HepG2 (cell line): ENCODE measurements at regions not wholly inside any gene's neighbourhood (a gene's known extent, or its start where the extent isn't known, plus 50 kb on each side); places are given as distances from the start of the nearest gene placed in this dataset.

Experiments used
- ATAC-seq: fragments of 200-7000 bp; cut with Tn5 transposase; 3 replicates; pipeline ENCODE4 v1.9.1; 2020; ENCODE audit warnings: mild to moderate bottlenecking, moderate library complexity
- BruUV-seq: library from RNA; stranded (reverse); fragments of 400-500 nt; replicated peaks from 2 replicates; lab custom pipeline; 2021; lab: Mats Ljungman, UMichigan
- CTCF ChIA-PET: fragments of 300-600 bp; formaldehyde crosslinking; extraction: SDS; loops from one replicate; lab custom pipeline; 2021; ENCODE audit warnings: low total read pairs, inconsistent platforms, low intra/inter-chr PET ratio; lab: Yijun Ruan, JAX
- POLR2A ChIA-PET: fragments of 350-600 bp; sonication (Branson Sonifier 250); formaldehyde crosslinking; loops from one replicate; lab custom pipeline; 2020; ENCODE audit warnings: antibody characterized with exemption, inconsistent platforms; lab: Yijun Ruan, JAX
- DNase-seq: peaks from one replicate; pipeline ENCODE4 v3.0.0-alpha.2; 2015; ENCODE audit warnings: low spot score
- FAIRE-seq: peaks from 3 replicates; lab custom pipeline; 2011; peaks lifted over from hg19 to GRCh38; lab: Jason Lieb, UNC
- H2AFZ ChIP-seq: one replicate; pipeline ENCODE4 v1.6.1; 2011; ENCODE audit warnings: low read length, inconsistent platforms
- H3K27ac ChIP-seq: fragments of 300-600 bp; 3 replicates; pipeline ENCODE4 v1.8.0; 2011; ENCODE audit warnings: mixed run types, mild to moderate bottlenecking, mixed read lengths, low read length, inconsistent platforms; ENCODE audit not compliant: insufficient read depth; ENCODE audit errors: extremely low read length
- H3K27me3 ChIP-seq, 2 experiments: fragments of 200-600 bp in 1 of 2; 2 replicates in 1 of 2; 3 replicates in 1 of 2; pipeline versions ENCODE4 v1.6.0 to v1.8.0; 2011; ENCODE audit warnings: low read length in 2 of 2, mild to moderate bottlenecking in 2 of 2, moderate library complexity in 2 of 2, inconsistent platforms in 1 of 2; ENCODE audit not compliant: insufficient read depth in 2 of 2, control insufficient read depth in 1 of 2
- H3K36me3 ChIP-seq, 2 experiments: fragments of 200-600 bp in 1 of 2; replicated peaks in 1 of 2; 2 replicates in 1 of 2; 3 replicates in 1 of 2; pipeline versions ENCODE4 v1.5.1 to v1.8.0; 2011; ENCODE audit warnings: low read length in 2 of 2, inconsistent platforms in 1 of 2; ENCODE audit not compliant: insufficient read depth in 2 of 2, control insufficient read depth in 1 of 2
- H3K4me1 ChIP-seq: 2 replicates; pipeline ENCODE4 v1.5.1; 2012; ENCODE audit warnings: low read length, inconsistent platforms; ENCODE audit not compliant: insufficient read depth
- H3K4me2 ChIP-seq: 2 replicates; pipeline ENCODE4 v1.6.0; 2011; ENCODE audit warnings: low read depth, low read length, inconsistent platforms
- H3K4me3 ChIP-seq, 3 experiments: fragments of 200-600 bp in 1 of 3; sonication (generic), shearing (Covaris generic) in 1 of 3; replicated peaks in 1 of 3; 2 replicates each; pipeline ENCODE4 v1.5.1; 2011 to 2016; ENCODE audit warnings: low read length in 3 of 3, inconsistent platforms in 2 of 3, low read depth in 2 of 3, mild to moderate bottlenecking in 2 of 3, control low read depth in 1 of 3, mixed read lengths in 1 of 3; ENCODE audit not compliant: insufficient read depth in 1 of 3
- H3K79me2 ChIP-seq: one replicate; pipeline ENCODE4 v1.6.1; 2011; ENCODE audit warnings: low read length, inconsistent platforms; ENCODE audit not compliant: insufficient read depth
- H3K9ac ChIP-seq: 2 replicates; pipeline ENCODE4 v1.6.0; 2011; ENCODE audit warnings: mild to moderate bottlenecking, low read depth, low read length, inconsistent platforms; ENCODE audit not compliant: insufficient read depth
- H3K9me3 ChIP-seq: 2 replicates; pipeline ENCODE4 v1.5.1; 2012; ENCODE audit warnings: mild to moderate bottlenecking, low read length
- H4K20me1 ChIP-seq: 2 replicates; pipeline ENCODE4 v1.6.0; 2011; ENCODE audit warnings: inconsistent platforms, mild to moderate bottlenecking, low read length, moderate library complexity; ENCODE audit not compliant: insufficient read depth
- GFI1 ChIP-seq: sonication (generic); formaldehyde crosslinking; IDR thresholded peaks from 2 replicates; pipeline ENCODE4 v1.5.0; 2020; ENCODE audit warnings: missing genetic modification reagents, mild to moderate bottlenecking, borderline replicate concordance
- SMARCE1 ChIP-seq: fragments of 450-650 bp; IDR thresholded peaks from 2 replicates; pipeline ENCODE4 v1.6.1; 2017; ENCODE audit warnings: borderline replicate concordance
- XRCC5 ChIP-seq: fragments of 200-400 bp; formaldehyde crosslinking; optimal IDR thresholded peaks from 2 replicates; pipeline ENCODE3; 2017; ENCODE audit warnings: mild to moderate bottlenecking, low read length
- ZNF552 ChIP-seq: sonication (generic); formaldehyde crosslinking; IDR thresholded peaks from 2 replicates; pipeline ENCODE4 v1.9.0; 2022; ENCODE audit warnings: missing genetic modification reagents, mild to moderate bottlenecking, borderline replicate concordance
- ZNF598 ChIP-seq: sonication (generic); formaldehyde crosslinking; IDR thresholded peaks from 2 replicates; pipeline ENCODE4 v1.5.1; 2020; ENCODE audit warnings: mild to moderate bottlenecking, missing genetic modification reagents, borderline replicate concordance
- WGBS: methylation state at CpG from one replicate; pipeline ENCODE4 v1.1.6; 2017; ENCODE audit warnings: low lambda C conversion rate; 5-methylcytosine and 5-hydroxymethylcytosine counted together
- in situ Hi-C: cut with HindIII; loops from 2 replicates; pipeline ENCODE4 v1.10.0; 2017; ENCODE audit warnings: low pct_unique_long_range_greater_than_20kb; ENCODE audit not compliant: extremely low pct_ligation_motif_present
- intact Hi-C: fragments of 100-400 bp; cut with micrococcal nuclease; formaldehyde crosslinking; loops from one replicate; pipeline ENCODE4 v1.10.0; 2022; ENCODE audit not compliant: unreplicated experiment
- TF ChIP-seq, protein P1 (sequence below): sonication (generic); formaldehyde crosslinking; IDR thresholded peaks from 2 replicates; pipeline ENCODE4 v1.4.0; 2020; ENCODE audit warnings: mild to moderate bottlenecking, missing genetic modification reagents
- TF ChIP-seq, protein P2 (sequence below): sonication (generic); formaldehyde crosslinking; IDR thresholded peaks from 2 replicates; pipeline ENCODE4 v1.9.0; 2021; ENCODE audit warnings: mild to moderate bottlenecking, missing genetic modification reagents
- TF ChIP-seq, protein P3 (sequence below): sonication (generic); formaldehyde crosslinking; IDR thresholded peaks from 2 replicates; pipeline ENCODE4 v1.5.0; 2020; ENCODE audit warnings: missing genetic modification reagents

DNA sequence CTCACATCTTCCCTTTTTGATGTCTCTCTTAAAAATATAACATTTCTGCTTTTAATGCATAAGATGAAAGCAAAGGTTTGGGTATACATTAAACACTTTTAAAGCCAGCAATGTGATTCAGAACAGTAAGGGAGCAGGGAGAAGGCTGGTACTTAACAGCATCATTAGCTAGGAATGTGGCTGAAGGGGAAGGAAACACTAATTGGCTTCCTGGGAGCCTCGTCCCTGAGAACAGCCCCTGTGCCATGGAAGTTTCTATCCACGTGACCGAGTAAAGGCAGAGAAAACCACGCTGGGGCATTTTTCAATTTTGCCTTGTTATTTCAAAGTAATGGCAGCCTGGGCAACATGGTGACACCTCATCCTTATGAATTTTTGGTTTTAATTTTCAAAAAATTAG, 109.2 kb upstream of the GPC1 start:
- H3K27me3 ChIP-seq = peaks cover 39 to 82% of the 10 kb centered on the region in 2 experiments
- POLR2A ChIA-PET = no interaction called here
- H3K27ac ChIP-seq = no peak overlapping the region
- FAIRE-seq = no peak
- no peaks in the 10 kb centered on the region for H3K79me2 ChIP-seq
- no peak overlapping the region for H2AFZ ChIP-seq
- BruUV-seq = no TSS peak
- no peak for ATAC-seq
- CTCF ChIA-PET = no interaction called here
- no peaks in the 10 kb centered on the region for H3K36me3 ChIP-seq
- TF ChIP-seq XRCC5 = no peak
- no peak for TF ChIP-seq GFI1 (CRISPR knock-in tag)
- TF ChIP-seq ZNF598 (CRISPR knock-in tag) = no peak
- TF ChIP-seq, protein P1, sequence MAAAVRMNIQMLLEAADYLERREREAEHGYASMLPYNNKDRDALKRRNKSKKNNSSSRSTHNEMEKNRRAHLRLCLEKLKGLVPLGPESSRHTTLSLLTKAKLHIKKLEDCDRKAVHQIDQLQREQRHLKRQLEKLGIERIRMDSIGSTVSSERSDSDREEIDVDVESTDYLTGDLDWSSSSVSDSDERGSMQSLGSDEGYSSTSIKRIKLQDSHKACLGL (CRISPR knock-in tag) = no peak
- TF ChIP-seq, protein P2, sequence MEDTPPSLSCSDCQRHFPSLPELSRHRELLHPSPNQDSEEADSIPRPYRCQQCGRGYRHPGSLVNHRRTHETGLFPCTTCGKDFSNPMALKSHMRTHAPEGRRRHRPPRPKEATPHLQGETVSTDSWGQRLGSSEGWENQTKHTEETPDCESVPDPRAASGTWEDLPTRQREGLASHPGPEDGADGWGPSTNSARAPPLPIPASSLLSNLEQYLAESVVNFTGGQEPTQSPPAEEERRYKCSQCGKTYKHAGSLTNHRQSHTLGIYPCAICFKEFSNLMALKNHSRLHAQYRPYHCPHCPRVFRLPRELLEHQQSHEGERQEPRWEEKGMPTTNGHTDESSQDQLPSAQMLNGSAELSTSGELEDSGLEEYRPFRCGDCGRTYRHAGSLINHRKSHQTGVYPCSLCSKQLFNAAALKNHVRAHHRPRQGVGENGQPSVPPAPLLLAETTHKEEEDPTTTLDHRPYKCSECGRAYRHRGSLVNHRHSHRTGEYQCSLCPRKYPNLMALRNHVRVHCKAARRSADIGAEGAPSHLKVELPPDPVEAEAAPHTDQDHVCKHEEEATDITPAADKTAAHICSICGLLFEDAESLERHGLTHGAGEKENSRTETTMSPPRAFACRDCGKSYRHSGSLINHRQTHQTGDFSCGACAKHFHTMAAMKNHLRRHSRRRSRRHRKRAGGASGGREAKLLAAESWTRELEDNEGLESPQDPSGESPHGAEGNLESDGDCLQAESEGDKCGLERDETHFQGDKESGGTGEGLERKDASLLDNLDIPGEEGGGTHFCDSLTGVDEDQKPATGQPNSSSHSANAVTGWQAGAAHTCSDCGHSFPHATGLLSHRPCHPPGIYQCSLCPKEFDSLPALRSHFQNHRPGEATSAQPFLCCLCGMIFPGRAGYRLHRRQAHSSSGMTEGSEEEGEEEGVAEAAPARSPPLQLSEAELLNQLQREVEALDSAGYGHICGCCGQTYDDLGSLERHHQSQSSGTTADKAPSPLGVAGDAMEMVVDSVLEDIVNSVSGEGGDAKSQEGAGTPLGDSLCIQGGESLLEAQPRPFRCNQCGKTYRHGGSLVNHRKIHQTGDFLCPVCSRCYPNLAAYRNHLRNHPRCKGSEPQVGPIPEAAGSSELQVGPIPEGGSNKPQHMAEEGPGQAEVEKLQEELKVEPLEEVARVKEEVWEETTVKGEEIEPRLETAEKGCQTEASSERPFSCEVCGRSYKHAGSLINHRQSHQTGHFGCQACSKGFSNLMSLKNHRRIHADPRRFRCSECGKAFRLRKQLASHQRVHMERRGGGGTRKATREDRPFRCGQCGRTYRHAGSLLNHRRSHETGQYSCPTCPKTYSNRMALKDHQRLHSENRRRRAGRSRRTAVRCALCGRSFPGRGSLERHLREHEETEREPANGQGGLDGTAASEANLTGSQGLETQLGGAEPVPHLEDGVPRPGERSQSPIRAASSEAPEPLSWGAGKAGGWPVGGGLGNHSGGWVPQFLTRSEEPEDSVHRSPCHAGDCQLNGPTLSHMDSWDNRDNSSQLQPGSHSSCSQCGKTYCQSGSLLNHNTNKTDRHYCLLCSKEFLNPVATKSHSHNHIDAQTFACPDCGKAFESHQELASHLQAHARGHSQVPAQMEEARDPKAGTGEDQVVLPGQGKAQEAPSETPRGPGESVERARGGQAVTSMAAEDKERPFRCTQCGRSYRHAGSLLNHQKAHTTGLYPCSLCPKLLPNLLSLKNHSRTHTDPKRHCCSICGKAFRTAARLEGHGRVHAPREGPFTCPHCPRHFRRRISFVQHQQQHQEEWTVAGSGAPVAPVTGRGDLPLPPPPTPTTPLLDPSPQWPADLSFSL (CRISPR knock-in tag) = no peak
- TF ChIP-seq, protein P3, sequence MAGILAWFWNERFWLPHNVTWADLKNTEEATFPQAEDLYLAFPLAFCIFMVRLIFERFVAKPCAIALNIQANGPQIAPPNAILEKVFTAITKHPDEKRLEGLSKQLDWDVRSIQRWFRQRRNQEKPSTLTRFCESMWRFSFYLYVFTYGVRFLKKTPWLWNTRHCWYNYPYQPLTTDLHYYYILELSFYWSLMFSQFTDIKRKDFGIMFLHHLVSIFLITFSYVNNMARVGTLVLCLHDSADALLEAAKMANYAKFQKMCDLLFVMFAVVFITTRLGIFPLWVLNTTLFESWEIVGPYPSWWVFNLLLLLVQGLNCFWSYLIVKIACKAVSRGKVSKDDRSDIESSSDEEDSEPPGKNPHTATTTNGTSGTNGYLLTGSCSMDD (CRISPR knock-in tag) = no peak
- TF ChIP-seq ZNF552 = no peak
- no peak for TF ChIP-seq SMARCE1
- intact Hi-C loops (no loop called here), in situ Hi-C loops (no loop called here)
- H3K4me3 ChIP-seq = no peak overlapping the region
- no peaks in the 10 kb centered on the region for H3K4me1 ChIP-seq
- H4K20me1 ChIP-seq = no peaks in the 10 kb centered on the region; the same call in 1 of the 2 replicates
- no peak for DNase-seq
- 3% methylated on average over 4 of the region's 4 CpGs for WGBS
- no peaks in the 10 kb centered on the region for H3K9me3 ChIP-seq
- H3K4me2 ChIP-seq = no peak overlapping the region
- H3K9ac ChIP-seq = no peak overlapping the region
